Ishikawa (cell line): ENCODE measurements at regions not wholly inside any gene's neighbourhood (a gene's known extent, or its start where the extent isn't known, plus 50 kb on each side); places are given as distances from the start of the nearest gene placed in this dataset.

ENCODE experiments used
- CEBPB ChIP-seq: IDR thresholded peaks from 2 replicates; pipeline ENCODE4 v1.6.1; 2012
- CREB1 ChIP-seq: IDR thresholded peaks from 2 replicates; pipeline ENCODE4 v1.6.1; 2012; ENCODE audit warnings: low read depth
- EGR1 ChIP-seq: IDR thresholded peaks from 2 replicates; pipeline ENCODE4 v1.6.1; 2012
- EP300 ChIP-seq: IDR thresholded peaks from 2 replicates; pipeline ENCODE4 v1.6.1; 2012; ENCODE audit warnings: borderline replicate concordance
- FOXM1 ChIP-seq: IDR thresholded peaks from 2 replicates; pipeline ENCODE4 v1.6.1; 2012; ENCODE audit warnings: low read depth, borderline replicate concordance
- NFIC ChIP-seq: IDR thresholded peaks from 2 replicates; pipeline ENCODE4 v1.6.1; 2012
- RAD21 ChIP-seq: IDR thresholded peaks from 2 replicates; pipeline ENCODE4 v1.6.1; 2012; ENCODE audit warnings: low read depth
- TAF1 ChIP-seq: IDR thresholded peaks from 2 replicates; pipeline ENCODE4 v1.6.1; 2012; ENCODE audit warnings: low read depth, mild to moderate bottlenecking
- TEAD4 ChIP-seq: IDR thresholded peaks from 2 replicates; pipeline ENCODE4 v1.6.1; 2012
- YY1 ChIP-seq: IDR thresholded peaks from 2 replicates; pipeline ENCODE4 v1.6.1; 2012; ENCODE audit warnings: low read depth
- TF ChIP-seq, protein P1 (sequence below): IDR thresholded peaks from 2 replicates; pipeline ENCODE4 v1.6.1; 2012
- TF ChIP-seq, protein P2 (sequence below): IDR thresholded peaks from 2 replicates; pipeline ENCODE4 v1.6.1; 2012
- TF ChIP-seq, protein P3 (sequence below): IDR thresholded peaks from 2 replicates; pipeline ENCODE4 v1.6.1; 2012; ENCODE audit warnings: low read depth, mild to moderate bottlenecking

DNA sequence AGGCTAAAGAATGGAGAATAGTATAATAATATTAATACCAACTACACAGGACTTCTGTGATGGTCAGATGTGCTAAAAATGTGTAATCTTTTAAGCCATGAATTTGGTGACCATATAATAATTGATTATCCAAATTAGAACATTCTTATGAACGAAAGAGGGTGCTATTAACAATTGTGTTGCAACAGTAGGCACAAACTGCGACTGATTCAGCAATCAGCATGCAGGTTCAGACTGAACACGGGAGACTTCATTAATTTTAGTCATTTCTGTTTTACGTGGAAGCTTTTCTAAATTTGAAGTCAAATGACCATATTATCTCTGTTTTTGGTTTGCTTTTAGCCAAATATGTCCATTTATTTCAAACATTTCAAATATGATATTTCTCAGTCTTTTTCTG, 54.6 kb upstream of the CHST9 start:
- TF ChIP-seq RAD21 (no peak), EP300 (no peak), CEBPB (no peak), YY1 (no peak), TAF1 (no peak), TEAD4 (no peak), EGR1 (no peak), NFIC (no peak), CREB1 (no peak), FOXM1 (no peak)
- TF ChIP-seq, protein P1, sequence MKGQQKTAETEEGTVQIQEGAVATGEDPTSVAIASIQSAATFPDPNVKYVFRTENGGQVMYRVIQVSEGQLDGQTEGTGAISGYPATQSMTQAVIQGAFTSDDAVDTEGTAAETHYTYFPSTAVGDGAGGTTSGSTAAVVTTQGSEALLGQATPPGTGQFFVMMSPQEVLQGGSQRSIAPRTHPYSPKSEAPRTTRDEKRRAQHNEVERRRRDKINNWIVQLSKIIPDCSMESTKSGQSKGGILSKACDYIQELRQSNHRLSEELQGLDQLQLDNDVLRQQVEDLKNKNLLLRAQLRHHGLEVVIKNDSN = no peak
- TF ChIP-seq, protein P2, sequence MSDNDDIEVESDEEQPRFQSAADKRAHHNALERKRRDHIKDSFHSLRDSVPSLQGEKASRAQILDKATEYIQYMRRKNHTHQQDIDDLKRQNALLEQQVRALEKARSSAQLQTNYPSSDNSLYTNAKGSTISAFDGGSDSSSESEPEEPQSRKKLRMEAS = no peak
- TF ChIP-seq, protein P3, sequence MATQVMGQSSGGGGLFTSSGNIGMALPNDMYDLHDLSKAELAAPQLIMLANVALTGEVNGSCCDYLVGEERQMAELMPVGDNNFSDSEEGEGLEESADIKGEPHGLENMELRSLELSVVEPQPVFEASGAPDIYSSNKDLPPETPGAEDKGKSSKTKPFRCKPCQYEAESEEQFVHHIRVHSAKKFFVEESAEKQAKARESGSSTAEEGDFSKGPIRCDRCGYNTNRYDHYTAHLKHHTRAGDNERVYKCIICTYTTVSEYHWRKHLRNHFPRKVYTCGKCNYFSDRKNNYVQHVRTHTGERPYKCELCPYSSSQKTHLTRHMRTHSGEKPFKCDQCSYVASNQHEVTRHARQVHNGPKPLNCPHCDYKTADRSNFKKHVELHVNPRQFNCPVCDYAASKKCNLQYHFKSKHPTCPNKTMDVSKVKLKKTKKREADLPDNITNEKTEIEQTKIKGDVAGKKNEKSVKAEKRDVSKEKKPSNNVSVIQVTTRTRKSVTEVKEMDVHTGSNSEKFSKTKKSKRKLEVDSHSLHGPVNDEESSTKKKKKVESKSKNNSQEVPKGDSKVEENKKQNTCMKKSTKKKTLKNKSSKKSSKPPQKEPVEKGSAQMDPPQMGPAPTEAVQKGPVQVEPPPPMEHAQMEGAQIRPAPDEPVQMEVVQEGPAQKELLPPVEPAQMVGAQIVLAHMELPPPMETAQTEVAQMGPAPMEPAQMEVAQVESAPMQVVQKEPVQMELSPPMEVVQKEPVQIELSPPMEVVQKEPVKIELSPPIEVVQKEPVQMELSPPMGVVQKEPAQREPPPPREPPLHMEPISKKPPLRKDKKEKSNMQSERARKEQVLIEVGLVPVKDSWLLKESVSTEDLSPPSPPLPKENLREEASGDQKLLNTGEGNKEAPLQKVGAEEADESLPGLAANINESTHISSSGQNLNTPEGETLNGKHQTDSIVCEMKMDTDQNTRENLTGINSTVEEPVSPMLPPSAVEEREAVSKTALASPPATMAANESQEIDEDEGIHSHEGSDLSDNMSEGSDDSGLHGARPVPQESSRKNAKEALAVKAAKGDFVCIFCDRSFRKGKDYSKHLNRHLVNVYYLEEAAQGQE = no peak
